GM21723 (cell line): ENCODE measurements at regions not wholly inside any gene's neighbourhood (a gene's known extent, or its start where the extent isn't known, plus 50 kb on each side); places are given as distances from the start of the nearest gene placed in this dataset.

Experiments
- ATAC-seq: cut with Tn5 transposase; IDR thresholded peaks from one replicate; pipeline ENCODE4 v1.9.1; 2021; ENCODE audit warnings: mild to moderate bottlenecking, moderate library complexity; ENCODE audit not compliant: unreplicated experiment

GRCh38 chr10:28810057-28810870 is 132.9 kb downstream of the BAMBI start:
- ATAC-seq: no peak

- no peak for ATAC-seq
Observed at GRCh38 chr10:28811639-28812349, 134.5 kb downstream of the BAMBI start.

GRCh38 chr10:28812384-28813372 is 135.4 kb downstream of the BAMBI start:
- no peak for ATAC-seq

- no peak for ATAC-seq
Observed at GRCh38 chr10:28815681-28816080, 138.4 kb downstream of the BAMBI start.

GRCh38 chr10:28822719-28823464 is 145.6 kb downstream of the BAMBI start:
- no peak for ATAC-seq

- ATAC-seq: no peak
Observed at GRCh38 chr10:28823501-28824075, 146.3 kb downstream of the BAMBI start.

GRCh38 chr10:28833313-28833712 is 156.0 kb downstream of the BAMBI start:
- ATAC-seq: no peak

- no peak for ATAC-seq
Observed at GRCh38 chr10:28836435-28836743, 159.1 kb downstream of the BAMBI start.

- no peak for ATAC-seq
Observed at GRCh38 chr10:28837613-28838390, 160.5 kb downstream of the BAMBI start.

- ATAC-seq: no peak
Observed at GRCh38 chr10:28838908-28839307, 161.6 kb downstream of the BAMBI start.

- ATAC-seq: no peak
Observed at GRCh38 chr10:28839600-28840007, 162.3 kb downstream of the BAMBI start.

- no peak for ATAC-seq
Observed at GRCh38 chr10:28840202-28840601, 162.9 kb downstream of the BAMBI start.

- no peak for ATAC-seq
Observed at GRCh38 chr10:28840971-28841370, 163.7 kb downstream of the BAMBI start.

GRCh38 chr10:28841625-28842024 is 164.3 kb downstream of the BAMBI start:
- no peak for ATAC-seq

GRCh38 chr10:28842321-28842720 is 165.0 kb downstream of the BAMBI start:
- no peak for ATAC-seq

GRCh38 chr10:28845009-28845682 is 167.8 kb downstream of the BAMBI start:
- ATAC-seq: no peak

- no peak for ATAC-seq
Observed at GRCh38 chr10:28849309-28849708, 172.0 kb downstream of the BAMBI start.

GRCh38 chr10:28849821-28850220 is 172.5 kb downstream of the BAMBI start:
- ATAC-seq: no peak

GRCh38 chr10:28850784-28851183 is 173.5 kb downstream of the BAMBI start:
- no peak for ATAC-seq
